ENCODE measurements at regions not wholly inside any gene's neighbourhood (a gene's known extent, or its start where the extent isn't known, plus 50 kb on each side); places are given as distances from the start of the nearest gene placed in this dataset.

DNA sequence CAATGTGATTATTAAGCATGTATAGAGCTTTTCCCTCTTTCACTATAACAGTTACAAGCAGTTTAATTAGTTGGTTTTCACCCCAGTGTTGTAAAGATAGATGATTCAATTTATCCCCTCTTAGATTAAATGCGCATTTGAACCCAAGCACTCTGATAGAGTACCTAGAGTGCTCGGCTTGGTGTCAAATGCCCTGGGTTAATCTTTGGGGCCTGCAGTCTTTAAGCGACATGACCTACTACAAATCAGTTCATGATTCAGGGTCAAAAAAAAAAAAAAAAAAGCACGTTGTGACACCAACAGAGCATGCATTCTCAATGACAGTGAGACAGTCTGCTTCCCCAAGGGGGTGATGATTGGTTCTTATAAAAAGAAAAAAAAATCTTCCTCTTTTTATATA lies 375.3 kb downstream of the BRINP1 start:
- TF ChIP-seq POLR2AphosphoS5 (IDR thresholded peaks at IDR 0.05; ENCODE audit: low read depth) (no peak), ZNF114 (CRISPR knock-in tag; IDR thresholded peaks at IDR 0.05) (no peak), STAT1 (IDR thresholded peaks at IDR 0.05; ENCODE audit: unreplicated experiment) (no peak), ZNF331 (CRISPR knock-in tag; IDR thresholded peaks at IDR 0.05; ENCODE audit: low read depth) (no peak), CREB1 (CRISPR knock-in tag; IDR thresholded peaks at IDR 0.05; ENCODE audit: low read depth) (no peak), JUNB (IDR thresholded peaks at IDR 0.05; ENCODE audit: unreplicated experiment) (no peak)
- TF ChIP-seq, protein P1, sequence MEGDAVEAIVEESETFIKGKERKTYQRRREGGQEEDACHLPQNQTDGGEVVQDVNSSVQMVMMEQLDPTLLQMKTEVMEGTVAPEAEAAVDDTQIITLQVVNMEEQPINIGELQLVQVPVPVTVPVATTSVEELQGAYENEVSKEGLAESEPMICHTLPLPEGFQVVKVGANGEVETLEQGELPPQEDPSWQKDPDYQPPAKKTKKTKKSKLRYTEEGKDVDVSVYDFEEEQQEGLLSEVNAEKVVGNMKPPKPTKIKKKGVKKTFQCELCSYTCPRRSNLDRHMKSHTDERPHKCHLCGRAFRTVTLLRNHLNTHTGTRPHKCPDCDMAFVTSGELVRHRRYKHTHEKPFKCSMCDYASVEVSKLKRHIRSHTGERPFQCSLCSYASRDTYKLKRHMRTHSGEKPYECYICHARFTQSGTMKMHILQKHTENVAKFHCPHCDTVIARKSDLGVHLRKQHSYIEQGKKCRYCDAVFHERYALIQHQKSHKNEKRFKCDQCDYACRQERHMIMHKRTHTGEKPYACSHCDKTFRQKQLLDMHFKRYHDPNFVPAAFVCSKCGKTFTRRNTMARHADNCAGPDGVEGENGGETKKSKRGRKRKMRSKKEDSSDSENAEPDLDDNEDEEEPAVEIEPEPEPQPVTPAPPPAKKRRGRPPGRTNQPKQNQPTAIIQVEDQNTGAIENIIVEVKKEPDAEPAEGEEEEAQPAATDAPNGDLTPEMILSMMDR (conservative IDR thresholded peaks at IDR 0.05; ENCODE audit: low read depth in 2 of 2), result no peak
- TF ChIP-seq, protein P2, sequence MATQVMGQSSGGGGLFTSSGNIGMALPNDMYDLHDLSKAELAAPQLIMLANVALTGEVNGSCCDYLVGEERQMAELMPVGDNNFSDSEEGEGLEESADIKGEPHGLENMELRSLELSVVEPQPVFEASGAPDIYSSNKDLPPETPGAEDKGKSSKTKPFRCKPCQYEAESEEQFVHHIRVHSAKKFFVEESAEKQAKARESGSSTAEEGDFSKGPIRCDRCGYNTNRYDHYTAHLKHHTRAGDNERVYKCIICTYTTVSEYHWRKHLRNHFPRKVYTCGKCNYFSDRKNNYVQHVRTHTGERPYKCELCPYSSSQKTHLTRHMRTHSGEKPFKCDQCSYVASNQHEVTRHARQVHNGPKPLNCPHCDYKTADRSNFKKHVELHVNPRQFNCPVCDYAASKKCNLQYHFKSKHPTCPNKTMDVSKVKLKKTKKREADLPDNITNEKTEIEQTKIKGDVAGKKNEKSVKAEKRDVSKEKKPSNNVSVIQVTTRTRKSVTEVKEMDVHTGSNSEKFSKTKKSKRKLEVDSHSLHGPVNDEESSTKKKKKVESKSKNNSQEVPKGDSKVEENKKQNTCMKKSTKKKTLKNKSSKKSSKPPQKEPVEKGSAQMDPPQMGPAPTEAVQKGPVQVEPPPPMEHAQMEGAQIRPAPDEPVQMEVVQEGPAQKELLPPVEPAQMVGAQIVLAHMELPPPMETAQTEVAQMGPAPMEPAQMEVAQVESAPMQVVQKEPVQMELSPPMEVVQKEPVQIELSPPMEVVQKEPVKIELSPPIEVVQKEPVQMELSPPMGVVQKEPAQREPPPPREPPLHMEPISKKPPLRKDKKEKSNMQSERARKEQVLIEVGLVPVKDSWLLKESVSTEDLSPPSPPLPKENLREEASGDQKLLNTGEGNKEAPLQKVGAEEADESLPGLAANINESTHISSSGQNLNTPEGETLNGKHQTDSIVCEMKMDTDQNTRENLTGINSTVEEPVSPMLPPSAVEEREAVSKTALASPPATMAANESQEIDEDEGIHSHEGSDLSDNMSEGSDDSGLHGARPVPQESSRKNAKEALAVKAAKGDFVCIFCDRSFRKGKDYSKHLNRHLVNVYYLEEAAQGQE (IDR thresholded peaks at IDR 0.05; ENCODE audit: unreplicated experiment), result no peak

Data from GM23338 (cell line).